ENCODE measurements at regions not wholly inside any gene's neighbourhood (a gene's known extent, or its start where the extent isn't known, plus 50 kb on each side); places are given as distances from the start of the nearest gene placed in this dataset.

- TF ChIP-seq CTCF (IDR thresholded peaks at IDR 0.05; ENCODE audit: unreplicated experiment): no peak
- H3K27ac Mint-ChIP-seq: no peak overlapping the region
- DNase-seq (ENCODE audit: low spot score, unreplicated experiment): no peak
- H3K36me3 Mint-ChIP-seq (ENCODE audit: insufficient read depth): no peaks in the 10 kb centered on the region
- no peaks in the 10 kb centered on the region for H3K9me3 Mint-ChIP-seq (ENCODE audit: low read depth)
- peaks cover 13% of the 10 kb centered on the region for H3K4me1 Mint-ChIP-seq (ENCODE audit: low read depth)
- peaks cover 47% of the 10 kb centered on the region for H3K27me3 Mint-ChIP-seq
- no peak overlapping the region for H3K4me3 Mint-ChIP-seq (ENCODE audit: low read depth)
Observed at GRCh38 chr18:10376731-10377130, 77.7 kb upstream of the APCDD1 start.

- Mint-ChIP-seq H3K36me3 (ENCODE audit: insufficient read depth) (no peaks in the 10 kb centered on the region), H3K27ac (no peak overlapping the region), H3K4me3 (ENCODE audit: low read depth) (no peak overlapping the region), H3K4me1 (ENCODE audit: low read depth) (peaks cover 7% of the 10 kb centered on the region), H3K9me3 (ENCODE audit: low read depth) (no peaks in the 10 kb centered on the region), H3K27me3 (peaks cover 39% of the 10 kb centered on the region)
- TF ChIP-seq CTCF (IDR thresholded peaks at IDR 0.05; ENCODE audit: unreplicated experiment): no peak
- no peak for DNase-seq (ENCODE audit: low spot score, unreplicated experiment)
Observed at GRCh38 chr18:10377956-10378355, 76.5 kb upstream of the APCDD1 start.

DNA sequence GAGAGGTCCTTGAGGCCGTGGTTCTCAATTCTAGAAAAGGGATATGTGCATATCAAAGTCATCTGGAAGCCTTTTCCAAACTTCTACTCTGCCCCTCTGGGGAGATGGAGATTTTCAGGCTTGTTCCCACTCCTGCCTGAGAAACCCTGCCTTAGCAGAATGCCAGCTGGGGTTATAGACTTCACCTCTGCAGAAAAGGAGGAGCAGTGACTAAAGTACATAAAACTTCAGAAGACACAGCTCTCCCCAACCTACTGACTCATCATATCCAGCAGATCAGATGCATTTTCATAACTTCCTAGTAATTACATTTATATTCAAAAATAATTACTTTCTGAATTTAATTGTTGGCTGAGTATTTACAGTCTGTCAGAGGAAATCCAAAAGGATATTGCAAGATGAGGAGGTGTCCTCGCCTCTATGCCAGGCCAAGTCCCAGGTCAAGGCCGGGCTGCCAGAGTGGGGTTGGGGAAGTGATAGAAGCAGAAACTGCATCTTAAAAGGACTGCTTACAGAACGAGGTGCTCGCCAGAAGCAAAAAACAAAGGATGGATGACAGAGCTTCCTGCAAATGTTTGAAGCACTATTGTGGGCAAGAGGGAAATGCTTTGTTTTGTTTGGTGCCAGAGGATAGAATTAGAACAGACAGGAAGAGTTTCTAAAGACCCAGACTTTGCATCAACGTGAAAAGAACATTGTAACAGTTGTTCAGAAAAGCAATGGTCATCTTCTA, 75.6 kb upstream of the APCDD1 start:
- Mint-ChIP-seq H3K27me3 (peaks cover 39% of the 10 kb centered on the region), H3K4me1 (ENCODE audit: low read depth) (peaks cover 5% of the 10 kb centered on the region), H3K36me3 (ENCODE audit: insufficient read depth) (no peaks in the 10 kb centered on the region), H3K4me3 (ENCODE audit: low read depth) (no peak overlapping the region), H3K9me3 (ENCODE audit: low read depth) (no peaks in the 10 kb centered on the region), H3K27ac (no peak overlapping the region)
- no peak for TF ChIP-seq CTCF (IDR thresholded peaks at IDR 0.05; ENCODE audit: unreplicated experiment)
- no peak for DNase-seq (ENCODE audit: low spot score, unreplicated experiment)

- no peak overlapping the region for H3K4me3 Mint-ChIP-seq (ENCODE audit: low read depth)
- H3K27ac Mint-ChIP-seq: no peak overlapping the region
- no peaks in the 10 kb centered on the region for H3K9me3 Mint-ChIP-seq (ENCODE audit: low read depth)
- no peak for TF ChIP-seq CTCF (IDR thresholded peaks at IDR 0.05; ENCODE audit: unreplicated experiment)
- no peaks in the 10 kb centered on the region for H3K36me3 Mint-ChIP-seq (ENCODE audit: insufficient read depth)
- H3K4me1 Mint-ChIP-seq (ENCODE audit: low read depth): peaks cover 5% of the 10 kb centered on the region
- H3K27me3 Mint-ChIP-seq: peaks cover 32% of the 10 kb centered on the region
- no peak for DNase-seq (ENCODE audit: low spot score, unreplicated experiment)
Observed at GRCh38 chr18:10379522-10379921, 74.9 kb upstream of the APCDD1 start.

DNA sequence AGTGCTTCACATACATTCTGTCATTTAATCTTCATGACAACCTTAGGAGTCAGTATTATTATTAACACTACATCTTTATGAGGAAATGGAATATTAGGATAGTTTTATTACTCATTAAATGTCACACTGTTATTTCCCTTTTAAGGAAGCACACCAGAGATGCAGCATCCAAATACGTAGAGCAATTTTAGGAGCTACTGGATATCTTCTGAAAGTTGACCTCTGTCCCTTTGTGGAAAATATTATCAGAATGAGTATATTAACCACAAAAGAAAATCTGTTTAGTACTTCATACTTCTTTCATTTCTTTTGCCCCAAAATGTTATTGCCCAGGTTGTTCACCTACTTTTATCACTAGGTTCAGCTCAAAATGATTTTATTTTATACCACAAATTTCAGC, 72.9 kb upstream of the APCDD1 start:
- Mint-ChIP-seq H3K9me3 (ENCODE audit: low read depth) (no peaks in the 10 kb centered on the region), H3K4me3 (ENCODE audit: low read depth) (no peak overlapping the region), H3K36me3 (ENCODE audit: insufficient read depth) (no peaks in the 10 kb centered on the region), H3K4me1 (ENCODE audit: low read depth) (peaks cover 5% of the 10 kb centered on the region), H3K27ac (no peak overlapping the region), H3K27me3 (peaks cover 21% of the 10 kb centered on the region)
- DNase-seq (ENCODE audit: low spot score, unreplicated experiment): no peak
- TF ChIP-seq CTCF (IDR thresholded peaks at IDR 0.05; ENCODE audit: unreplicated experiment): no peak

All from progenitor cell of endocrine pancreas (in vitro differentiated cells).